Parathyroid adenoma (tissue), 2 donors: ENCODE measurements at regions not wholly inside any gene's neighbourhood (a gene's known extent, or its start where the extent isn't known, plus 50 kb on each side); places are given as distances from the start of the nearest gene placed in this dataset.
"Not testable (repeated sequence)": the region's sequence is repeated elsewhere in the genome, so short reads cannot be mapped to it uniquely, and the experiment has no call there.

ENCODE experiments used
- H2AFZ ChIP-seq: fragments of 300-600 bp; sonication (generic); one replicate; pipeline ENCODE4 v1.7.0; 2017; ENCODE audit warnings: antibody characterized with exemption, mild to moderate bottlenecking
- H3K27ac ChIP-seq: fragments of 300-600 bp; sonication (generic); one replicate; pipeline ENCODE4 v1.7.0; 2017
- H3K27me3 ChIP-seq: fragments of 300-600 bp; sonication (generic); one replicate; pipeline ENCODE4 v1.7.0; 2017; ENCODE audit warnings: low read length; ENCODE audit not compliant: control insufficient read depth, insufficient read depth
- H3K36me3 ChIP-seq: fragments of 300-600 bp; sonication (generic); one replicate; pipeline ENCODE4 v1.7.0; 2017; ENCODE audit warnings: low read length; ENCODE audit not compliant: control insufficient read depth, insufficient read depth
- H3K4me1 ChIP-seq: fragments of 300-600 bp; sonication (generic); one replicate; pipeline ENCODE4 v1.7.0; 2017; ENCODE audit warnings: control low read depth
- H3K4me2 ChIP-seq: fragments of 300-600 bp; sonication (generic); one replicate; pipeline ENCODE4 v1.7.0; 2017; ENCODE audit warnings: low read length
- H3K4me3 ChIP-seq: fragments of 300-600 bp; sonication (generic); one replicate; pipeline ENCODE4 v1.7.0; 2017; ENCODE audit warnings: low read depth, low read length
- H3K79me2 ChIP-seq: fragments of 300-600 bp; sonication (generic); one replicate; pipeline ENCODE4 v1.7.0; 2017; ENCODE audit warnings: control low read depth
- H3K9ac ChIP-seq: fragments of 300-600 bp; sonication (generic); one replicate; pipeline ENCODE4 v1.7.0; 2017; ENCODE audit warnings: mild to moderate bottlenecking
- H3K9me3 ChIP-seq: fragments of 300-600 bp; sonication (generic); one replicate; pipeline ENCODE4 v1.7.0; 2017; ENCODE audit warnings: low read length; ENCODE audit not compliant: control insufficient read depth
- CTCF ChIP-seq: fragments of 300-600 bp; sonication (generic); IDR thresholded peaks from one replicate; pipeline ENCODE4 v1.7.0; 2017; ENCODE audit warnings: antibody characterized with exemption, mild to moderate bottlenecking
- donor health status: primary hyperparathyroidism.

- Histone ChIP-seq H3K27me3 (no peaks in the 10 kb centered on the region), H3K36me3 (no peaks in the 10 kb centered on the region), H3K4me1 (no peaks in the 10 kb centered on the region), H3K27ac (no peak overlapping the region), H3K9me3 (no peaks in the 10 kb centered on the region), H3K79me2 (no peaks in the 10 kb centered on the region), H3K4me3 (no peak overlapping the region), H2AFZ (no peak overlapping the region), H3K9ac (no peak overlapping the region), H3K4me2 (no peak overlapping the region)
- TF ChIP-seq CTCF, result no peak
Measured at GRCh38 chr14:101290611-101291010, 270.7 kb upstream of the DIO3 start.

DNA sequence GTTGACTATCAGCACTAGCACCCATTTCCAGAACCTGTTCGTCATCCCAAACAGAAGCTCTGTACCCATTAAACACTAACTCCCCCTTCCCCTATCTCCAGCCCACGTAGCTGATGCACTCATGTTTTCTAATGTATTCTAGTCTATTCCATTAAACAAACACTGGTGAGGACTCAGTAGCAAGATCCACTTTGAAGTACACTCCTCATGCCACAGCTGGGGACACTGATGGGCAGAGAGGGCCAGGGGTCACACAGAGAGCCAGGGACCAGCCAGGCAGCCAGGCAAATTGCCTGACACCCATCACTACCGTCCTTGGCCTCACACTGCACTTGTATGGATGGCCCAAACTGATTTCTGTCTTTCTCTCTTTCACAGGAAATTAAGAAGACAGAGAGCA lies 269.9 kb upstream of the DIO3 start:
- H3K9me3 ChIP-seq, result no peaks in the 10 kb centered on the region
- no peak for TF ChIP-seq CTCF
- no peaks in the 10 kb centered on the region for H3K36me3 ChIP-seq
- H3K79me2 ChIP-seq, result no peaks in the 10 kb centered on the region
- H3K27ac ChIP-seq, result no peak overlapping the region
- H3K4me2 ChIP-seq, result no peak overlapping the region
- no peak overlapping the region for H2AFZ ChIP-seq
- H3K27me3 ChIP-seq, result no peaks in the 10 kb centered on the region
- no peaks in the 10 kb centered on the region for H3K4me1 ChIP-seq
- H3K9ac ChIP-seq, result no peak overlapping the region
- H3K4me3 ChIP-seq, result no peak overlapping the region

- Histone ChIP-seq H3K36me3 (no peaks in the 10 kb centered on the region), H3K9me3 (no peaks in the 10 kb centered on the region), H3K79me2 (no peaks in the 10 kb centered on the region), H3K4me2 (no peak overlapping the region), H3K27me3 (no peaks in the 10 kb centered on the region), H3K4me1 (no peaks in the 10 kb centered on the region), H3K27ac (no peak overlapping the region), H3K9ac (no peak overlapping the region), H3K4me3 (no peak overlapping the region), H2AFZ (no peak overlapping the region)
- TF ChIP-seq CTCF, result no peak
Measured at GRCh38 chr14:101292448-101292847, 268.8 kb upstream of the DIO3 start.

DNA sequence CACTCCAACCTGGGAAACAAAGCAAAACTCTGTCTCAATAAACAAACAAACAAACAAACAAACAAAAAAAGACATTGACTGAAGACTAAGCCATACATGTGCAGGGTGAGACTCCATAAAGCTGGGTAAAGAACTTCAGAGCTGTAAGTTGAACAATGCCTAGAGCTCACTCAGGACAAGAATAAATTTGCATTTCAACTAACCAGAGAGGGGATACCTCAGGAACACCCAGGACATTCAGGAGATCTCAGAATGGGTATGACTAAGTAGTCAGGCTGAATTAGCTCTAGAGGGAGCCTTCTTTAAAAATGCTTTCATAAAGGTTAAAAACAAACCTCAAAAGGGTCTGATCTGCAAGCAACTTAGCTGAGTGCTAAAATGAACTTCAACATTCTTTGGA lies 267.7 kb upstream of the DIO3 start:
- H3K79me2 ChIP-seq, result no peaks in the 10 kb centered on the region
- H3K4me2 ChIP-seq, result no peak overlapping the region
- H3K27ac ChIP-seq, result no peak overlapping the region
- H3K36me3 ChIP-seq, result no peaks in the 10 kb centered on the region
- H3K9me3 ChIP-seq, result no peaks in the 10 kb centered on the region
- H2AFZ ChIP-seq, result no peak overlapping the region
- no peak overlapping the region for H3K4me3 ChIP-seq
- no peaks in the 10 kb centered on the region for H3K27me3 ChIP-seq
- no peak for TF ChIP-seq CTCF
- H3K9ac ChIP-seq, result no peak overlapping the region
- H3K4me1 ChIP-seq, result no peaks in the 10 kb centered on the region

DNA sequence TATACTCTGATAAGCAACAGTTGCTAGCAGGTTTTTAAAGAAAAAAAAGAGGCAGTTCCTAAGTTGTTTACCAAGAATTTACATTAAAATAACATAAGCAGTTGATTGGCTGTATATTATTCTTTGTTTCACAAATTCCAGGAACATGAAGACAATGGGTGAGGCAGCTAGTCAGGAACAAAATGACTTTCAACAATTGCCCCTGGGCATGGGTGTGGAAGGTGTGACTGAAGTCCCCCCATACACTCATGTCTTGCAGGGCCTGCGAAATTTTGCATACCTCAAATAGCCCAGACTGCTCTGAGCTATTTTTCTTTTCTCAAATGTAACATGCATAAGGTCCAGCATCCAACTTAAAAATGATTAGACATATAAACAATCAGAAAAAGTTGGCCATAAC lies 267.2 kb upstream of the DIO3 start:
- H3K4me2 ChIP-seq, result no peak overlapping the region
- no peak overlapping the region for H3K9ac ChIP-seq
- no peaks in the 10 kb centered on the region for H3K4me1 ChIP-seq
- H3K27me3 ChIP-seq, result no peaks in the 10 kb centered on the region
- TF ChIP-seq CTCF, result no peak
- no peaks in the 10 kb centered on the region for H3K36me3 ChIP-seq
- H3K4me3 ChIP-seq, result no peak overlapping the region
- no peak overlapping the region for H2AFZ ChIP-seq
- no peak overlapping the region for H3K27ac ChIP-seq
- H3K79me2 ChIP-seq, result no peaks in the 10 kb centered on the region
- no peaks in the 10 kb centered on the region for H3K9me3 ChIP-seq

- not testable (repeated sequence) for H3K27ac ChIP-seq, H3K27me3 ChIP-seq, H3K4me3 ChIP-seq, H3K9ac ChIP-seq, H3K4me2 ChIP-seq, H2AFZ ChIP-seq, H3K4me1 ChIP-seq, H3K79me2 ChIP-seq, H3K9me3 ChIP-seq, H3K36me3 ChIP-seq
Measured at GRCh38 chr14:101299781-101300180, 261.5 kb upstream of the DIO3 start.
